ENCODE measurements at regions not wholly inside any gene's neighbourhood (a gene's known extent, or its start where the extent isn't known, plus 50 kb on each side); places are given as distances from the start of the nearest gene placed in this dataset.

DNA sequence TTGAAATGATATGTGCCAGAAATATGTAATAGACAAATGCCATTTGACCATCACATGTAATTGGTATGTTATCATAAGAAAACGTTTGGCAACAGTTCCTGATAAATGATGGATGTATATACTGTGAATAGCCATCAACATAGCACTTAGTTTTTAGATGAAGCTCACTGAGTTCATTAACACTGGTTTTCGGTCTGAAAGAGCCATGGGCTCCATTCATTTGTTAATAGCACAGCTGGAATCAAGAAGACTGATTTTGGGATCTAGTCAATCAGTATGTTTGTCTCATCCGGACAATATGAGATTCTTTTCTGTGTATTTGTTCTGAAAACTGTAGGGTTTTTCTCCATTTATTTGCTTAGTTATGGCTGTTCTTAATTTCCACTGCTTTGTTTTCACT lies 413.5 kb upstream of the CLINT1 start:
- POLR2A ChIA-PET: no interaction called here
- DNase-seq (ENCODE audit: low read depth): no peak
- Histone ChIP-seq H3K27me3 (ENCODE audit: control insufficient read depth, insufficient read depth, low read length) (no peaks in the 10 kb centered on the region; the same call in 1 of the 2 replicates), H3K4me3 (ENCODE audit: low read depth, low read length) (no peak overlapping the region), H3K36me3 (ENCODE audit: control insufficient read depth, insufficient read depth, low read length) (no peaks in the 10 kb centered on the region)
- TF ChIP-seq, protein P1, sequence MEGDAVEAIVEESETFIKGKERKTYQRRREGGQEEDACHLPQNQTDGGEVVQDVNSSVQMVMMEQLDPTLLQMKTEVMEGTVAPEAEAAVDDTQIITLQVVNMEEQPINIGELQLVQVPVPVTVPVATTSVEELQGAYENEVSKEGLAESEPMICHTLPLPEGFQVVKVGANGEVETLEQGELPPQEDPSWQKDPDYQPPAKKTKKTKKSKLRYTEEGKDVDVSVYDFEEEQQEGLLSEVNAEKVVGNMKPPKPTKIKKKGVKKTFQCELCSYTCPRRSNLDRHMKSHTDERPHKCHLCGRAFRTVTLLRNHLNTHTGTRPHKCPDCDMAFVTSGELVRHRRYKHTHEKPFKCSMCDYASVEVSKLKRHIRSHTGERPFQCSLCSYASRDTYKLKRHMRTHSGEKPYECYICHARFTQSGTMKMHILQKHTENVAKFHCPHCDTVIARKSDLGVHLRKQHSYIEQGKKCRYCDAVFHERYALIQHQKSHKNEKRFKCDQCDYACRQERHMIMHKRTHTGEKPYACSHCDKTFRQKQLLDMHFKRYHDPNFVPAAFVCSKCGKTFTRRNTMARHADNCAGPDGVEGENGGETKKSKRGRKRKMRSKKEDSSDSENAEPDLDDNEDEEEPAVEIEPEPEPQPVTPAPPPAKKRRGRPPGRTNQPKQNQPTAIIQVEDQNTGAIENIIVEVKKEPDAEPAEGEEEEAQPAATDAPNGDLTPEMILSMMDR (IDR thresholded peaks at IDR 0.05; ENCODE audit: insufficient read depth, low read depth, low read length): no peak
- CTCF ChIA-PET: no interaction called here

DNA sequence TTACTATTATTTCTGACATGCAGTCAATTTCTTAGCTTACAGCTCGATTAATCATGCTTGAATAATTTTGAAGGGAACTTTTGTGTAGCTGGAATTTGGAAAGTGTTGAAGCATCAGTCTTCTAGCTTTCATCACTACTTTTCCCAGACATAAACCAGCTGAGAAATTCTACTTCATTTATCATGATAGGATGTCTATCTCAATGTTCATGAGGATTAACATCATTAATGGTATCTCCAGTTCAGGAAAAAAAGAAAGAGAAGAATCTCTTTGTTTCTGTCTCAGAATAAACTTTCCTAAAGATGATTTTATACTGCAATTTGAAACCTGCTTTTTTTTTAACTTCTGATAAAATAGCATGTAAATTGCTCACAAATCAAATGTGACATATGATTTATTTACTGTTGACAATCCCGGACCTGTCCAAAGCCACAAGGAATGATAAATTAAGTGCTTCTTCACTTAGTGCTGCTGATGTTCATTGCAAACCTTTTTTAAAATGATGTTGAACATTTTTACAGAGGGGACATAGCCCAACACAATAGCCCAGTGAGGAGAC lies 412.1 kb upstream of the CLINT1 start:
- H3K27me3 ChIP-seq (ENCODE audit: control insufficient read depth, insufficient read depth, low read length): no peaks in the 10 kb centered on the region; the same call in 1 of the 2 replicates
- H3K4me3 ChIP-seq (ENCODE audit: low read depth, low read length): no peak overlapping the region
- no peaks in the 10 kb centered on the region for H3K36me3 ChIP-seq (ENCODE audit: control insufficient read depth, insufficient read depth, low read length)
- TF ChIP-seq, protein P1 (IDR thresholded peaks at IDR 0.05; ENCODE audit: insufficient read depth, low read depth, low read length): no peak
- no peak for DNase-seq (ENCODE audit: low read depth)
- ChIA-PET POLR2A (no interaction called here), CTCF (no interaction called here)

DNA sequence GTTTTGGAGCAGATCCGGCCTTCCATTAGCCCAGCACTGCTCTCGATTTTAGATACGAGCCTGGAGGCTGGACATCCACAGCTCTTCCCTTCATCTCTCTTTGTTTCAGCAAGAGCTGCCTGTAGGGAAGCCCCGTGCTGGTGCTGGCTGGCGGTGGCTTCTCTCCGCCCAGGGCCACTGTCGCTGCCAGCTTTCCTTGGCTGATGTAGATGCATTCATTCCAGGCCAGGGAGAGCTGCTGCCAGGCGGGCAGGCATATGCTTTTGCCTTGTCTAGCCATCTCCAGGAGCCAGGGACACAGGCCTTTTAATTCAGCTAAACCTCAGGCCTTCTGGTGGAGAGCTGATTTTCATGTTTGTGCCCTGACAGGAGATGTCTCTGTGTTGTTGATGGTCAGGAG lies 409.3 kb upstream of the CLINT1 start:
- TF ChIP-seq, protein P1 (IDR thresholded peaks at IDR 0.05; ENCODE audit: insufficient read depth, low read depth, low read length): no peak
- POLR2A ChIA-PET: no interaction called here
- no peaks in the 10 kb centered on the region for H3K27me3 ChIP-seq (ENCODE audit: control insufficient read depth, insufficient read depth, low read length)
- H3K4me3 ChIP-seq (ENCODE audit: low read depth, low read length): no peak overlapping the region
- H3K36me3 ChIP-seq (ENCODE audit: control insufficient read depth, insufficient read depth, low read length): no peaks in the 10 kb centered on the region
- no peak for DNase-seq (ENCODE audit: low read depth)
- CTCF ChIA-PET: no interaction called here

DNA sequence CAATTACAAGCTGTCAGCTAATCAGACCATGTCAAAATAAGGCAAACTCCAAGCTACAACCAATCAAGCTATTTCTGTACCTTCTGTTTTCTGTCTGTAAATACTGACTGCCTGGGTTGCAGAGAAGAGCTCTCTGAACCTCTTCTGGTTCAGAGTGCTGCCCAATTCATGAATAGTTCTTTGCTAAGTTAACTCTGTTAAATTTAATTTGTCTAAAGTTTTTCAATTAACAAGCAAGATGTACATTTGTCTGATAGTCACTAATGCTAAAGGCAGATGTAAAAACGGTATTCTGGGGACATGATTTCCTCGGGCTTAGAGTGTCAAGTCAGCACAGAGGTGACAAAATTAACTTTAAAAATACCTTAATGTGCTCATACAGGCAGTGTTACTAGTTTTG lies 408.3 kb upstream of the CLINT1 start:
- no peak overlapping the region for H3K4me3 ChIP-seq (ENCODE audit: low read depth, low read length)
- ChIA-PET POLR2A (no interaction called here), CTCF (no interaction called here)
- no peak for DNase-seq (ENCODE audit: low read depth)
- H3K27me3 ChIP-seq (ENCODE audit: control insufficient read depth, insufficient read depth, low read length): no peaks in the 10 kb centered on the region
- no peaks in the 10 kb centered on the region for H3K36me3 ChIP-seq (ENCODE audit: control insufficient read depth, insufficient read depth, low read length)
- TF ChIP-seq, protein P1 (IDR thresholded peaks at IDR 0.05; ENCODE audit: insufficient read depth, low read depth, low read length): no peak

DNA sequence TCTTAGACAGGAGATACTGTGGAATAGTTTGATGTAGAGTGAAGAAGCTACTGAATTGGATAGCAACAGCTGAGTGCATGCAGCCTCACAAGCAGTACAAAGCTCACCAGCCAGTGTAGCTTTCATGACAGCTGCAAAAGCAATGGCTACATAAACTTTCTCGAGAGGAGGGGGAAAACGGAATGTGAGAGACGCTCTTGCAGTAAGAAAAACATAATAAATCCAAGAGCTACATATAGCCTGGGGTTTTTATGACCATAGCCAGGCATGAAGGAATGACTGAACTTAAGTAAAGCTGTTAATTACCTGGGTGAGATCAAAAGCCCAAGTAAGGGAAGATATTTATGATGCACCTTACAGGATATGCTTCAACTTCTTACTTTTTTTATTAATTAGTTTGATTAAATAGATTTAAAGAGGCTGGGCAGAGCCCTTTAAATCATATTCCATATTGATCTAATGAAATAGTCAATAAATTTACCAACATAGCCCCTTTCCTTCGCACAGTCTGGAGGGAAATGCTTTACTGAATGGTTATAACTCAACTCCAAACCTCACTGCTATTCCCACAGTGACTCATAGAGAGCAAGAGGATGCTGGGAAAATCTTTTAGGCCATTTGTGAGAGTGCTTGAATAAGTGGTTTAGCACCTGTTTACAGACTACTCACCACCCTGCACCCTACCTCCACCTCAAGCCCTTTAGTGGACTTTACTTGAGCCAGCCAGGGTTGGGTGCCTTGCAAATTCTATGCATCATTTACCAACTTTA lies 407.2 kb upstream of the CLINT1 start:
- no peak overlapping the region for H3K4me3 ChIP-seq (ENCODE audit: low read depth, low read length)
- no peaks in the 10 kb centered on the region for H3K36me3 ChIP-seq (ENCODE audit: control insufficient read depth, insufficient read depth, low read length)
- CTCF ChIA-PET: no interaction called here
- POLR2A ChIA-PET: no interaction called here
- no peak for DNase-seq (ENCODE audit: low read depth)
- H3K27me3 ChIP-seq (ENCODE audit: control insufficient read depth, insufficient read depth, low read length): no peaks in the 10 kb centered on the region
- TF ChIP-seq, protein P1 (IDR thresholded peaks at IDR 0.05; ENCODE audit: insufficient read depth, low read depth, low read length): no peak
